CD4-positive, alpha-beta T cell treated with Interleukin-1 beta for 1 hour (primary cell): ENCODE measurements at regions not wholly inside any gene's neighbourhood (a gene's known extent, or its start where the extent isn't known, plus 50 kb on each side); places are given as distances from the start of the nearest gene placed in this dataset.
"Not testable (repeated sequence)": the region's sequence is repeated elsewhere in the genome, so short reads cannot be mapped to it uniquely, and the experiment has no call there.

Experiments
- DNase-seq, 2 donors: peaks; one replicate each; pipeline ENCODE4 v3.0.0-alpha.2; 2020 to 2022

GRCh38 chr15:31488437-31489204 lies 162.0 kb downstream of the KLF13 start:
- peak; percentile 57 to 67 for DNase-seq

GRCh38 chr15:31489281-31489680 lies 162.6 kb downstream of the KLF13 start:
- DNase-seq, result no peak

- DNase-seq, result peak; percentile 31 to 63
These were observed 163.4 kb downstream of the KLF13 start for GRCh38 chr15:31489801-31490646.

- no peak for DNase-seq
These were observed 168.2 kb downstream of the KLF13 start for GRCh38 chr15:31494786-31495185.

- no peak for DNase-seq
These were observed 168.6 kb downstream of the KLF13 start for GRCh38 chr15:31495281-31495680.

- no peak for DNase-seq
These were observed 171.2 kb downstream of the KLF13 start for GRCh38 chr15:31497838-31498237.

GRCh38 chr15:31498329-31498728 lies 171.7 kb downstream of the KLF13 start:
- DNase-seq, result no peak

- DNase-seq, result no peak
These were observed 172.1 kb downstream of the KLF13 start for GRCh38 chr15:31498756-31499155.

- DNase-seq, result no peak
These were observed 172.8 kb downstream of the KLF13 start for GRCh38 chr15:31499236-31499952.

- no peak for DNase-seq
These were observed 173.5 kb downstream of the KLF13 start for GRCh38 chr15:31499953-31500765.

- no peak for DNase-seq
These were observed 174.3 kb downstream of the KLF13 start for GRCh38 chr15:31500766-31501449.

GRCh38 chr15:31501536-31502157 lies 175.0 kb downstream of the KLF13 start:
- no peak for DNase-seq

- DNase-seq, result no peak
These were observed 176.1 kb downstream of the KLF13 start for GRCh38 chr15:31502541-31503229.

GRCh38 chr15:31503256-31503655 lies 176.6 kb downstream of the KLF13 start:
- DNase-seq, result no peak

- no peak for DNase-seq
These were observed 177.3 kb downstream of the KLF13 start for GRCh38 chr15:31503758-31504461.

GRCh38 chr15:31504462-31504839 lies 177.8 kb downstream of the KLF13 start:
- DNase-seq, result no peak

GRCh38 chr15:31507573-31507972 lies 180.9 kb downstream of the KLF13 start:
- not testable (repeated sequence) for DNase-seq

GRCh38 chr15:31508656-31509055 lies 182.0 kb downstream of the KLF13 start:
- no peak for DNase-seq

GRCh38 chr15:31510057-31510456 lies 183.4 kb downstream of the KLF13 start:
- DNase-seq, result no peak

GRCh38 chr15:31511707-31512310 lies 185.2 kb downstream of the KLF13 start:
- peak; percentile 43 to 59 for DNase-seq
